GM19395 (cell line): ENCODE measurements at regions not wholly inside any gene's neighbourhood (a gene's known extent, or its start where the extent isn't known, plus 50 kb on each side); places are given as distances from the start of the nearest gene placed in this dataset.
"Not testable (repeated sequence)": the region's sequence is repeated elsewhere in the genome, so short reads cannot be mapped to it uniquely, and the experiment has no call there.

ENCODE experiments used
- ATAC-seq: cut with Tn5 transposase; IDR thresholded peaks from one replicate; pipeline ENCODE4 v1.9.1; 2021; ENCODE audit warnings: mild to moderate bottlenecking, moderate library complexity; ENCODE audit not compliant: unreplicated experiment

- ATAC-seq, result no peak
Measured at GRCh38 chr10:22875581-22875980, 52.3 kb upstream of the ARMC3 start.

- ATAC-seq, result no peak
Measured at GRCh38 chr10:22874189-22874854, 53.5 kb upstream of the ARMC3 start.

GRCh38 chr10:22856444-22857074, 71.3 kb upstream of the ARMC3 start:
- no peak for ATAC-seq

- no peak for ATAC-seq
Measured at GRCh38 chr10:22854935-22855421, 72.9 kb upstream of the ARMC3 start.

DNA sequence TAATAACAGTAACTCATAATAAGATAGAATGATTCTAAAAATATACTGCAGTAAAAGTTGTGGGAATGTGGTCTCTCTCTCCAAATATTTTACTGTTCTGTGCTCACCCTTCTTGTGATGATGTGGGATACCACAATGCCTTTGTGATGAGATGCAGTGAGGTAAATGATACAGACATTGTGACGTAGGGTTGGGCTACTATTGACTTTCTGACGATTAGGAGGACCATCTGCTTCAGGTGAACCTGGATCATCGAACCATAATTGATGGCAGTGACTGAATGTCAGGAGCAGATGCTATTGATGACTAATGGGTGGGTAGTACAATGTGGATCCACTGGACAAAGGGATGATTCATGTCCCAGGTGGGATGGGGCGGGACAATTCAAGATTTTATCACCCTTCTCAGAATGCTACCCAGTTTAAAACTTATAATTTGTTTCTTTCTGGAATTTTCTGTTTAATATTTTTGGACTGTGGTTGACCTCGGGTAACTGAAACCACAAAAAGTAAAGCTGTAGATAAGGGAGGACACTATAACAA, 73.9 kb upstream of the ARMC3 start:
- ATAC-seq, result no peak

GRCh38 chr10:22852712-22853353, 75.0 kb upstream of the ARMC3 start:
- no peak for ATAC-seq

- no peak for ATAC-seq
Measured at GRCh38 chr10:22851865-22852239, 76.0 kb upstream of the ARMC3 start.

DNA sequence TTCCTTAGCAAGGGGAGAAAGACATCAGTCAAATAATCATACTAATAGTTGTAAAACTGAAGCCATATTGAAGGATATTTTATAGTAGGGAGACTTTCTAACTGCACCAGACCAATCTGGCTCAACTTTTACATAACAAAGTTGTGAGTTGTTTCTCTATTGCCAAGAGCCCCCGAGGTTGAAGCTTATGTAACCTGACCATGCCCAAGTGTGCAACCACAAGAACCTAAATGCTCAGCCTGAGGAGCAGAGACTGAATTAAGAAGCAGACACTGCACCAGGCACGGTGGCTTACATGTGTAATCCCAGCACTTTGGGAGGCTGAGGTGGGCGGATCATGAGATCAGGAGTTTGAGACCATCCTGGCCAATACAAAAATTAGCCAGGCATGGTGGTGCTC, 77.3 kb upstream of the ARMC3 start:
- no peak for ATAC-seq

GRCh38 chr10:22849077-22849805, 78.6 kb upstream of the ARMC3 start:
- no peak for ATAC-seq

- ATAC-seq, result no peak
Measured at GRCh38 chr10:22848509-22848908, 79.3 kb upstream of the ARMC3 start.

DNA sequence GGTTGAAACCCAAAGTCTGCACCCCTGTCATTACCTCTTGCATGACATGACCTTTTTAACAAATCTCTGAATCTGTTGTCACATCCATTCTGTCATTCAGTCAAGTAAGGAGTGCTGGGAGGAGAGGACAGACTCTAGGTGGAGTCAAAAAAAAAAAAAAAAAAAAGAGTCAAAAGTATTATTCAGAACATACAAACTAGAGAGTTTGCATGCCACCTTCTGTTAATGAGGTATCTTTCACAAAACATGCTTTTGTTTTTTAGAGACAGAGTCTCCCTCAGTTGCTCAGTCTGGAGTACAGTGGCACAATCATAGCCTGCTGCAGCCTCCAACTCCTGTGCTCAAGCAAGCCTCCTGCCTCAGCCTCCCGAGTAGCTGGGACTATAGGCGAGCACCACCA, 81.6 kb upstream of the ARMC3 start:
- no peak for ATAC-seq

DNA sequence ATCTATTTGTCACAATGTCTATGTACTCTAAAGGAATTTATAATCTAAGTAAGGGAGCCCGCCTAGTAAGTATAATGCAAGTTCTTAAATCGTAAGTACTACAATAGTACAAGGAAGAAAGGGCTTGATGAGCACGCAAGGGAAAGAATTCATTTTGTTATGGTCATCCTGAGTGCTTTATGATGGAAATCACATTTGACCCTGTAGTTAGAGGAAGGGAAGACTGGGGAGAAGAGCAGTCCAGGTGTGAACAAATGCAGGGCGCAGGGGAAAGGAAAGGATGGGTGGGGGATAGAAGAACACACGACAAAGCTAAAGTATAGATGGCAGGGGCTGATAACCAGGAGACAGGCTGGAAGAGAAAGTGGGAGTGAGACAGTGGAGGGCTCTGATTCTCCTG, 88.2 kb upstream of the ARMC3 start:
- ATAC-seq, result no peak

DNA sequence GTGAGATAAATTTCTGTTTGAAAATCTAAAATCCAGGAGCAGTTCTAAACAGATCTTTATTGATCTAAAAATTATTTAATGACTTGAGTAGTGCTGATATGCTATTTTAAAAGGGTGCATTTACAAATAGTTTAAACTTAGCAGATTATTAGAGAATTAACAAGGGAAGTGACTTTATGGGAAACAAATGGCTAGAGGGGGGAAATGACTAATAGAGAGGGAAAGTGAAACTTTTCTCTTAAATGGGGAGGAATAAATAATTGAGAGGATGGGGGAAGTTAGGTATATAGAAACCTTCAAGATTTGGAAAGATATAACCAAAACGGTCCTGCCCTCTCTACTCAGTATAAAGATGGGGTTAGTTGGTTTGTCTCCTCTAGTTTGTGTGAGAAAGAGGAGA, 90.1 kb upstream of the ARMC3 start:
- ATAC-seq, result no peak

DNA sequence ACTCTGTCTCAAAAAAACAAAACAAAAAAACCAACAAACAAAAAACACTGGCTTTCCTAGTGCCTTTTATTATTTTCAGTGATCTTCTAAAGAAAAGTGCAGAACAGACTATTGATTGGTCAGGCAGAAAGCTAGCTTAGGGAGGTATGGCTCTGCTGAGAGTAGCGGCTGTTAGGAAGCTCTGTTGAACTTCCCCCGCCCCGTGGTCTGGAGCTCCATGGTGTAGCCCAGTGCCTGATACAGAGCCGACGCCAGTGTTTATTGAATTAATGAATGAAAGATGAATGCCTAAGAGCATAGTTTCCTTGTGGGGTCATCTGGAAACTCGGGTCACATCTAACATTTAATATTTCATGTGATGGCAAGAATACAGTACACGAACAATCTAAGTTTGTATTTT, 90.5 kb upstream of the ARMC3 start:
- no peak for ATAC-seq

- ATAC-seq, result no peak
Measured at GRCh38 chr10:22834471-22834870, 93.4 kb upstream of the ARMC3 start.

- ATAC-seq, result no peak
Measured at GRCh38 chr10:22833781-22834180, 94.1 kb upstream of the ARMC3 start.

- ATAC-seq, result no peak
Measured at GRCh38 chr10:22833353-22833752, 94.5 kb upstream of the ARMC3 start.

- no peak for ATAC-seq
Measured at GRCh38 chr10:22832851-22833250, 95.0 kb upstream of the ARMC3 start.

GRCh38 chr10:22832066-22832602, 95.7 kb upstream of the ARMC3 start:
- ATAC-seq, result no peak

- no peak for ATAC-seq
Measured at GRCh38 chr10:22831586-22831985, 96.3 kb upstream of the ARMC3 start.

DNA sequence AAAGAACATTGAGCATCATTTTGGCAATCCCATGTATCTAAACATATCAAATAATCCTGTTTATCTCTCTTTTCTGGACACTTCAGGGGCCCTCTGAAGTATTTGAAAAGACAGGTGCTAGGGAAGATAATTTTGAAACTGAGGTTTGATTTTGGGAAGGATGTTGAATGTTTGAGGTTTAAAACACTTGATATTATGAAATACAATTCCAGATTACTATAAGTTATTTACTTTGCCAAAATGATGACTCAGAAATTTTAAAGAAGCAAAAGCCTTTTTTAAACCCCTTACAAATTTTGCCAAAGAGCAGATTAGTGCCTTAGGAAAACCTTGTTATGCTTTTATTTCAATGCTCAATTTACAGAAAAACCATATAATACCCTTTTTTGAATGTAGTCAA, 99.1 kb upstream of the ARMC3 start:
- not testable (repeated sequence) for ATAC-seq
